ENCODE measurements at regions not wholly inside any gene's neighbourhood (a gene's known extent, or its start where the extent isn't known, plus 50 kb on each side); places are given as distances from the start of the nearest gene placed in this dataset.

- TF ChIP-seq POLR2A (IDR thresholded peaks at IDR 0.05) (no peak), POLR2AphosphoS5 (IDR thresholded peaks at IDR 0.05) (no peak)
- TF ChIP-seq, protein P1, sequence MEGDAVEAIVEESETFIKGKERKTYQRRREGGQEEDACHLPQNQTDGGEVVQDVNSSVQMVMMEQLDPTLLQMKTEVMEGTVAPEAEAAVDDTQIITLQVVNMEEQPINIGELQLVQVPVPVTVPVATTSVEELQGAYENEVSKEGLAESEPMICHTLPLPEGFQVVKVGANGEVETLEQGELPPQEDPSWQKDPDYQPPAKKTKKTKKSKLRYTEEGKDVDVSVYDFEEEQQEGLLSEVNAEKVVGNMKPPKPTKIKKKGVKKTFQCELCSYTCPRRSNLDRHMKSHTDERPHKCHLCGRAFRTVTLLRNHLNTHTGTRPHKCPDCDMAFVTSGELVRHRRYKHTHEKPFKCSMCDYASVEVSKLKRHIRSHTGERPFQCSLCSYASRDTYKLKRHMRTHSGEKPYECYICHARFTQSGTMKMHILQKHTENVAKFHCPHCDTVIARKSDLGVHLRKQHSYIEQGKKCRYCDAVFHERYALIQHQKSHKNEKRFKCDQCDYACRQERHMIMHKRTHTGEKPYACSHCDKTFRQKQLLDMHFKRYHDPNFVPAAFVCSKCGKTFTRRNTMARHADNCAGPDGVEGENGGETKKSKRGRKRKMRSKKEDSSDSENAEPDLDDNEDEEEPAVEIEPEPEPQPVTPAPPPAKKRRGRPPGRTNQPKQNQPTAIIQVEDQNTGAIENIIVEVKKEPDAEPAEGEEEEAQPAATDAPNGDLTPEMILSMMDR (IDR thresholded peaks at IDR 0.05) = no peak
These were observed 283.5 kb upstream of the GIMD1 start for GRCh38 chr4:106652095-106652494.

All from suprapubic skin (tissue), 4 donors.